CD4-positive, alpha-beta T cell treated with Interleukin-6 at 100 ng/mL for 8 hours (primary cell): ENCODE measurements at regions not wholly inside any gene's neighbourhood (a gene's known extent, or its start where the extent isn't known, plus 50 kb on each side); places are given as distances from the start of the nearest gene placed in this dataset.
"Not testable (repeated sequence)": the region's sequence is repeated elsewhere in the genome, so short reads cannot be mapped to it uniquely, and the experiment has no call there.

Experiments used
- DNase-seq: peaks from one replicate; pipeline ENCODE4 v3.0.0-alpha.2; 2020; ENCODE audit warnings: mixed read lengths, low spot score

DNA sequence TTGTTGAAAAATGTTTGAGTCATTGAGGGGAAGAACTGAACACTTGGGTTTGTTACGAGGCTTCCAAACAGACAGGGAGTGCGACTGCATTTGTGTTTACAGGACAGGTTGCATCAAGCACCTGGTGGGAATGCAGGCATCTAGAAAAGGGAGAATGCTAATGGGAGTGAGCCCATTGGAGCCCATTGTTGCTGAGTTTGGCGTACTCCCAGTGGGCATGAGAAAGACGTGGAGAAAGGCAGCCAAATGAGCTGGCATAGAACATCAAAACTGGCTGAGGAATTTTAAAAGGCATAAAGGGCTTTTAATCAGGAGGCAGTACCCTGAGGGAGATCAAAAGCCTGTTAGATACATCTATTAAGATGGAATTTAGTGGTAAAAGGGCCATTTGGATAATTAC lies 171.6 kb upstream of the NPSR1 start:
- no peak for DNase-seq

DNA sequence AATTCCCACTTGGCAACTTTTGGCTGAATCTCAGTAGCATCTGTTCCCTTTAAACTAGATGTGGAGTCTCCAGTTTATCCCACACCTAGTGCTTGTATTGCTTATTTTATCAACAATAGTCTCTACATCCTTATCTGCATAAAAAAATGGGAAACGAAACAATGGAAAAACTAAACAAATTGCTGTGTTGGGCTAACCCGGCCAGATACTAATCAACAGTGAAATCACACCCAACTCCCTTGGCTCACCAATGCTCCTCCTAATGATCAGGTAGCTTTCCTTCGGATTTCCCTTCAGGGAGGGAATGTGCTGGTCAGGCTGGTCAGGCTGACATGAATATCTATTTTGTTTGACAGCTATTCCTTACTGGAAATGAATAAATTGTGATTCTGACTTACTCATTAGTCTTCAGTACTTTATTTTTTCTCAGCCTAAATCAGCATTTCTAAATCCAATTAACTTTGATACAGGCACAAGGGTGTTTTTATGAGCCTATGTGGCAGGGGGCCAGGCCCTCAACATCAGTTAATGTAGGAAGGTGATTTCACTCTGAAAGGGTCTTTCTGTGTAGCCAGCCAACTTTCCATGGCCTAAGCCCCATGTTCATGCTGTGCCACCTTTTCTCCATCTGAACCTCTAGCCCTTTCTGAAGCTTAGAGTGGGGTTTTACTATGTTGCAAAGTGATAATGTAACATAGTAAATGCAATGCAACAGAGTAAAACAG lies 170.5 kb upstream of the NPSR1 start:
- no peak for DNase-seq

DNA sequence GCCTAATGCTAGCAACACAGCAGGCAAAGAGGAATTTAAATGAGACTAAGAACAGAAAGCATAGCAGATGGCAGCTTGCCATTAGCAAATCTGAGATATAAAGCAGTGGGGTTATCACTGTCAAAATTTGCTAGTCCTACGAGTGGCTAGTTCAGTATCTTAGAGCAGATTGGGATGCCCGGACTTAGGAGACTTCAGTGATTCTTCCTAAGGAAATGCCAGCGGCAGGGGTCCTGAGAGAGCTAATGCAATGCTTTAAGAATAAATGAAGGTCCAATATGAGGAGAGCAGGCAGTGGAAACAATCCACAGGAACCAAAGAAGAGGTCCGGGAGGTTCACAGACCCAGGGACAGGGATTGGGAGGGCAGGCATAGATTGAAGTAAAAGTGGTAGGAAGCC lies 169.3 kb upstream of the NPSR1 start:
- no peak for DNase-seq

DNA sequence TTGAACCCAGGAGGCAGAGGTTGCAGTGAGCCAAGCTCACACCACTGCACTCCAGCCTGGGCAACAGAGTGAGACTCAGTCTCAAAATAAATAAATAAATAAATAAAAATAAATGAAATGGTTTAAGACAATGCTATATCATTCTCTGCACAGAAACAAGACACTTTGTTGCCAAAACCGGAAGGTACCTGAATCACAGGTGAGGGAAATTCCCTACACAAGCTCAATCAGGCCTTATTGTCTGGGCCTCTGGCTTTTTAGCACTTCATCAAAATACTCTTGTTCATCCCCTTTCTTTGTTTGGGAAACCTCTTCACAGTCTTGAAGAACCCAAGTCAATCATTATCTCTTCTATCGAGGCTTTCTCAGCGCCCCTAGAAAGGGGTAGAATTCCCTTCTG lies 166.1 kb upstream of the NPSR1 start:
- DNase-seq: no peak

DNA sequence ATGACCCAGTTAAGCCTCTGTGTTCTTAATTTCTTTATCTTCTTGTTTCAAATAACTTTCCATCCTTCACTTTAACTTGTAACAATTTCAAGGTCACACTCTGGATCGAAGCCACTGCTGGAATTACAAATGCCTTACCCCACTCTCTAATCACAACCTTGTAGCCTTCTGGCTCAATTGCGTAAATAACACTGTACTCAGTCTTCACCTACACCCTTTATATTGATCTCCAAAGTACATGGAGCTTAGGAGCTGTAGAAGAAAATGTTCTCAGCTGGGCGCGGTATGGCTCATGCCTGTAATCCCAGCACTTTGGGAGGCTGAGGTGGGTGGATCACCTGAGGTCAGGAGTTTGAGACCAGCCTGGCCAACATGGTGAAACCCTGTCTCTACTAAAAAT lies 164.3 kb upstream of the NPSR1 start:
- no peak for DNase-seq

DNA sequence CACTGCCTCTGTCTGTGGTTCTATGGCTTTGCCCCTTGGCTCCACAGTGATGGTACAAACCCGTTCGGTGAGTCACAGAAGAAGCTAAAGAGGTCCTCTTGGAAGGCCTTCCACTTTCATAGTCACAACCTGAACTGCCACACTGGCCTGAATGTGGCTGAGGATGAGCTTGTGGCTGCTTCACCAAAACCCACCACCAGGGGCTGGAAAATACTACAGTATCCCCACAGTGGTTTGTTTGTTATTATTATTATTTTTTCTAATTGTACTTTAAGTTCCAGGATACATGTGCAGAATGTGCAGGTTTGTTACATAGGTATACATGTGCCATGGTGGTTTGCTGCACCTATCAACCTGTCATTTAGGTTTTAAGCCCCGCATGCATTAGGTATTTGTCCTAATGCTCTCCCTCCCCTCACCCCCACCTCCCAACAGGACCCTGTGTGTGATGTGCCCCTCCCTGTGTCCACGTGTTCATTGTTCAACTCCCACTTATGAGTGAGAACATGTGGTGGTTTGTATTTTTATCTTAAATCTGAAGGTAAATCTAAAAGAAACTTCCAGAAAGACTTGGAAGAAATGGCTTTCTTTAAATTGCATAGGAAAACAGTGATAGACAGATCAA lies 160.8 kb upstream of the NPSR1 start:
- no peak for DNase-seq

DNA sequence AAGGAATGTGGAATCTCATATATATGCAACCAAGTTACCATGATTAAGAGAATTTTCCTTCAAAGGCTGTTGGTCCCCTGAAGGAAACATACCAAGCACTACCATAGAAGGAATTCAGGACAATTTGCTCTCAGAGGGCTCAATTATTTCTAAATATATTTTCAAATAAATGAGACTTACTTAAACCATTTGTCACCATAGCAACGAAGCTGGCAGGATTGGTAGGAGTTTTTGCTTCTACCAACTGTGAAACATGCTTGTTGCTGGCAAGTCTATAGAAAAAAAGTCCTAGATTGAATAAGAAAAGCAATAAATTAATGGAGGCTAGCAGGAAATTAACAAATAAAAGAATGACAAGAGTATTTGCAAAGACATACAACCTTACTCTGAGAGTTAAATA lies 156.9 kb upstream of the NPSR1 start:
- no peak for DNase-seq

DNA sequence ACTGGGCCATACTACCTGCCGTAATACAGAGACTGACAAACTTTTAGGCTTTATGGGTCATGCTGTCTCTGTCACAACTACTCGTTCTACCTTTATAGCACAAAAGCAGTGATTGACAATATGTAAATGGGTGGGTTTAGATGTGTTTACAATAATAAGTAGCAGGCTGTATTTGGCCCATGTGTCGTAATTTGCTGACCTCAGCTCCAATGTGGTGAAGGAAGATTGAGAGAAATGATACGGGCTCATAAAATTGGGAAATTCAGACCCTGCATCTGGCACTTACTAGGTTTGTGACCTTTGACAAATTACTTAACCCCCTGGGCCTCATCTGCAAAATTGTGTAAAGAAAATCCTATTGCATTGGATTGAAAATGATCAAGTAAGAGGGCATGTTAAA lies 150.8 kb upstream of the NPSR1 start:
- DNase-seq: no peak

DNA sequence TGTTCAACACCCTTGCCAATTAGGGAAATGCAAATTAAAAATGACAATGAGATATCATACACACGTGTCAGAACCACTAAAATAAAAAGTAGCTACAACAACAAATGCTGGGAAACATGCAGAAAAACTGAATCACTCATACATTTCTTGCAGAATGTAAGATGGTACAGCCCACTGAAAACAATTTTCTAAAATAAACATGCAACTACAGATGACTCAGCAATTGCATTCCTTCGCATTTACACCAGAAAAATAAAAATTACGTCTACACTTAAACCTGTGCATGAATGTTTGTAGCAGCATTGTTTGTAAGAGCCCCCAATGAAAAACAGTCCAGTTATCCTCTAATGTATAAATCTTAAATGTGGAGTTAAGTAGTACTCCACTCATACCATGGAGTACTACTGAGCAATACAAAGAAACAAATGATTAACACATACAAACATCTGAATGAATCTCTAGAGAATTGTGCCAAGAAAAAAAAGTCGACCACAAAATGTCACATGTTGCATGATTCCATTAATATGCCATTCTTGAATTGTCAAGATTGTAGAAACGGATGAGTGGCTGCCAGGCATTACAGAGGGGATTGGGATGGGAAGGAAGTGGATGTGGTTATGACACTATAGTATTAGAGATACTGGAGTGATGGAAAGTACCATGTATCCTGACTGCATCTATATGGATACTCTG lies 134.6 kb upstream of the NPSR1 start:
- DNase-seq: no peak

DNA sequence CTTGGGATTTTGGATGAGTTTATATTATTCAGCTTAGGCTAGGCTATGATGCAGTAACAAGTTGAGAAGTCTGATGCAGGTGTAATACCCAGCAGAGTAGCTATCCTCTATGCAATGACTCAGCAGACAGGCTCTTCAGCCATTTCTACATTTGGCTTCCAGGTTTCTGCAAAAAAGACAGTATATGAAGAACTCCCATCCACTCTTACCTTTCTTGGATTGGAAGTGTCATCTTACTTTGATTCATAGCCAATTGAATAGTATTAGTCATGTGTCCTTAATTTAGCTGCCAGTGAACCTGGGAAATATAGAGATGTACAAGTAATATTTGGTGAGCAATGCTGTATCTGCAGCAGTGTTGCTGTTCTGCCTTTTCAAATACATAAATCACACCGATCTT lies 127.8 kb upstream of the NPSR1 start:
- no peak for DNase-seq

DNA sequence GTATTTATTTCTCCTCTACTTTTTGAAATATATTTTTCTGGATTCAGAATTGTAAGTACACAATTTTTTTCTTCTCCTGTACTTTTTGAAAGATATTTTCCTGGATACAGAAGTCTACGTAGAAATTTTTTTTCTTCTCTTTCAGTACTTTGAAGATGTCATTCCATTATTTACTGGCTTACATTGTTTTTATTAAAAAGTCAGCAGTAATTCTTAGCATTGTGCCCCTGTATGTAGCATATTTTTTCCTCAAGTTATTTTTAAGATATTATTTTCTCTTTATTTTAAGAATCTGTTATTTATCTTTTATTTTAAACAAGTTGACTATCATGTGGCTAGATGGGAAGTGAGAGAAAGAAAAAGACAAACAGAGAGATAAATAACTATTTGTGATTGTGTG lies 119.0 kb upstream of the NPSR1 start:
- DNase-seq: no peak

DNA sequence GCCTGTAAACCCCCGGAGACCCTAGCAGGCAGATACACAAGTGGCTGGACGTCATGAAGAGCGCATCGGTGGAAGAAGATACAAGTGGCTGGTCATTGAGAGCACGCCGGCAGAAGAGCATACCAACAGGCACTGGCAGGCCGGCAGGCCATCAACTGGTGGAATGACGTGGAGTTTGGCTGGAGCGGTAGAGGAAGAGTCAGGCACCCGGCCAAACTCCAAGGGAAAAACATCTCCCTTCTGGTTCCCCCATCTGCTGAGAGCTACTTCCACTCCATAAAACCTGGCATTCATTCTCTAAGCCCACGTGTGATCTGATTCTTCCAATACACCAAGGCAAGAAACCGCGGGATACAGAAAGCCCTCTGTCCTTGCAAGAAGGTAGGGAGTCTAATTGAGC lies 113.4 kb upstream of the NPSR1 start:
- no peak for DNase-seq

DNA sequence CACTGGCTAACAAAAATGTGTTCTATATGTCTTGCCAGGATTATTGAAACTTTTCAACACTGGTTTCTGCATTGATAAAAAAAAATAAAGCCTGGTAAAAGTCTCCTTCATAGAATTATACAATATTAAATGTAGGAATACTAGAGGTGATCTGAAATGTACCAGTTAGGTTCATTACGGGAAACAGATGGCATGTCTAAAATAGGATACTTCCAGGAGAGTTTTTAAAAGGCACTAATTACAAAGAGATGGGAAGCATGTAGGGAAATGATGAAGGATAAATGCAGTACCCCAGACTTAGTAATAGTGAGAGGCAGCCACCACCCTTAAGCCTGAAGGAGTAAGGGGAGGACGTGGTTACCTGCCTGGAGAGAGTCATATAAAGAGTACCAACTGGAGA lies 107.0 kb upstream of the NPSR1 start:
- no peak for DNase-seq

DNA sequence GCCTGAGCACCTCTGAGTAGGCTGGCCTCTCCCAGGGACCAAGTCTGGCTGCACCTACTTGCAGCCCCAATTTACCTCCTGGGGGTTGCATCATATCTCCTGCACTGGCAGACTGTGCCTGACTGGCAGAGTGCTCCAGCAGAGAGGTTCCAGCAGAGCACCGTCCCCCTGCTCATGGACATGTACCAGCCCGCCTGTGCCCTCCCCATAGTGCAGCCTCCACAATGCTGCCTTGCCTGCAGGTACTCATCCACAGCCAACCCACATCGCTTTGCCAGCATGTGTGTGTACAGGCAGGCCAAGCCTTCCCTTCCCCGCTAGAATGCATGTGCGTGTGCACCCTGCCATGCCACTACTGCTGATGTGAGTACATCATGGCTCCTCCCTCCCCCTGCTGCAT lies 105.5 kb upstream of the NPSR1 start:
- no peak for DNase-seq

DNA sequence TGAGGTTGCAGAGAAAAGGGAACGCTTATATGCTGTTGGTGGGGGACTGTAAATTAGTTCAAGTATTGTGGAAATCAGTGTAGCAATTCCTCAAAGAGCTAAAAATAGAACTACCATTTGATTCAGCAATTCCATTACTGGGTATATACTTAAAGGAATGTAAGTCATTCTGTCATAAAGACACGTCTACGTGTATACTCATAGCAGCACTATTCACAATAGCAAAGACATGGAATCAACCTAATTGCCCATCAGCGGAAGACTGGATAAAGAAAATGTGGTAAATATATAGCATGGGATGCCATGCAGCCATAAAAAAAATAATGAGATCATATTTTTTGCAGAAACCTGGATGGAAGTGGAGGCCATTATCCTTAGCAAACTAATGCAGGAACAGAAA lies 100.0 kb upstream of the NPSR1 start:
- no peak for DNase-seq

DNA sequence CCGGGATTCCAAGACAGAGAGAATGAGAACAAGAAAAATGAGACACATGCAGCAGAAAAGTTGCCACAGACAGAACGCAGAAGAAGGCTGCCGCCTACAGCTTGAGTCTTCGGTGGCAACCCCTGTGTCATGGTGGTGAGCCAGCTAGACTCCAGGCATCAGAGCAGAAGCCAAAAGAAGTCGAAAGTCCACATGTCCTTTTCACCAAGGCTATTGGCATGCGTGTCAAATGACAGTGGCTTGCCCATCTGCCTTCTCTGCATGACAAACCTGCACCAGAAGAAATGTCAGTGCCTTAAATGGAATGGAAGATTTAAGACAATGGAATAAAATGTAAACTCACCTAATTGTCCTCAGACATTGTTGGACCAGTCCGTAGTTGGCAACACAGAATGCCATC lies 93.9 kb upstream of the NPSR1 start:
- DNase-seq: no peak

DNA sequence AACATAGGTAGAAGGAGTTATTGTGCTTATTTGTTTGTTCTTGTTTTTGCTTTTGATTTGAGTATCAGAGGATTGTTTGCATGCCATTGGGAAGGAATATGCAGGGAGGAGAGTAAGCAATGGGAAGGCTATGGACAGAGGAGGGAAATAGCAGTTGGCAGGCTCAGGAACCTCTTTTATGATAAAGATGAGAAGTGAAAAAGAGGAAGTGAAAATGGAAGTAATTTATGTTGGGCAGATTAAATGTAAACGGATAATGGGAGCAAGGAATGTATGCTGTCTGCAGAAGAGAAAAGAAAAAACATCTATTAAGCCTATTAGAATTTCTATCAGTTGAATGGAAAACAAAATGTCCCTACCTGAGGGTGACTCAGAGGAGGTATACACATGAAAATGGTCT lies 90.1 kb upstream of the NPSR1 start:
- no peak for DNase-seq

DNA sequence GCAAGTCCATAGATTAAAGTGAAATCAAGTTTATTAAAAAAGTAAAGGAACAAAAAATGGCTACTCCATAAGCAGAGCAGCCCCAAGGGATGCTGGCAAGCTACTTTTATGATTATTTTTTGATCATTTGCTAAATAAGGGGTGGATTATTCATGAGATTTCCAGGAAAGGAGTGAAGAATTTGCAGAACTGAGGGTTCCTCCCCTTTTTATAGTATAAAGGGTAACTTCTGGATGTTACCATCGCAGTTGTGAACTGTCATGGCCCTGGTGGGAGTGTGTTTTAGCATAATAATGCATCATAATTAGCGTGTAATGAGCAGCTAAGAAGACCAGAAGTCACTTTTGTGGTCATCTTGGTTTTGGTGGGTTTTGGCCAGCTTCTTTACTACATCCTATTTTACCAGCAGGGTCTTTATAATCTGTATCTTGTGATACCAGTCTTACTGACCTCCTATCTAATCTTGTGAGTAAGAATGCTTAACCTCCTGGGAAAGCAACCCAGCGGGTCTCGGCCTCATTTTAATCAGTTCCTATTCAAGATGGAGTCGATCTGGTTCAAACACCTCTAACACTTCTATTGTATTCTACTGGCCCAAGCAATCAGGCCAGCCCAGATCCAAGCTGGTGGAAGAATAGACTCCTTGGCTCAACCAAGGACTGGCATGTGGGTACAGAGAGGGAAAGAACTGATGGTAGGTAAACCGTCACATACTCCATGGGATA lies 87.9 kb upstream of the NPSR1 start:
- DNase-seq: no peak

DNA sequence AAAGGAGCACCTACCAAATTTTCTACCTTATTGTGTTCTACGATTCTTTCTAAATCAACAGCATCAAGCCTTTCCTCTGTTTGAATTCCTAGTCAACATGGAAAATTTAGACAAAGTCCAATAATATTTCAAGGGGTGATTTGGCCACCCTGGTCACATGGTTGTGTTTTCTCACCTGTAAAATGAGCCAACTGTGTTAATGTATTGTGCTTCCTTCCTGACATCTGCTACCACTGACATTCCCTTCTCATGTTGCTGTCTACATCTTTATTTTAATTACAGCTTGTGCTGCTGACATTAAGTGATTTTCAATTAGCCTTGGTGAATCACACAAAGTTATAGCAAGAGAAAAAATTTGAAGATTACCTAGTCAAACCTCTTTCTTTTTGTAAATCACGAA lies 83.0 kb upstream of the NPSR1 start:
- DNase-seq: no peak

DNA sequence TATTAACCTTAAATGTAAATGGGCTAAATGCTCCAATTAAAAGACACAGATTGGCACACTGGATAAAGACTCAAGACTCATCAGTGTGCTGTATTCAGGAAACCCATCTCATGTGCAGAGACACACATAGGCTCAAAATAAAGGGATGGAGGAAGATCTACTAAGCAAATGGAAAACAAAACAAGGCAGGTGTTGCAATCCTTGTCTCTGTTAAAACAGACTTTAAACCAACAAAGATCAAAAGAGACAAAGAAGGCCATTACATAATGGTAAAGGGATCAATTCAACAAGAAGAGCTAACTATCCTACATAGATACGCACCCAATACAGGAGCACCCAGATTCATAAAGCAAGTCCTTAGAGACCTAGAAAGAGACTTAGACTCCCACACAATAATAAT lies 80.1 kb upstream of the NPSR1 start:
- not testable (repeated sequence) for DNase-seq

DNA sequence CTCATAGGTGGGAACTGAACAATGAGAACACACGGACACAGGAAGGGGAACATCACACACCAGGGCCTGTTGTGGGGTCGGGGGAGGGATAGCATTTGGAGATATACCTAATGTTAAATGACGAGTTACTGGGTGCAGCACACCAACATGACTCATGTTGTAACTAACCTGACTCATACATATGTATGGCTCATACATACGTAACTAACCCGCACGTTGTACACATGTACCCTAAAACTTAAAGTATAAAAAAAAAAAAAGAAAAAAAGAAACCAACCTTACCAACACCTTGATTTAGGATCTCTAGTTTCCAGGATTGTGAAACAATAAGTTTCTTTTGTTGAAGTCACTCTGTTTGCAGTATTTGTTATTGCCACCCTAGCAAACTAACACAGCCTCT lies 76.3 kb upstream of the NPSR1 start:
- DNase-seq: not testable (repeated sequence)

DNA sequence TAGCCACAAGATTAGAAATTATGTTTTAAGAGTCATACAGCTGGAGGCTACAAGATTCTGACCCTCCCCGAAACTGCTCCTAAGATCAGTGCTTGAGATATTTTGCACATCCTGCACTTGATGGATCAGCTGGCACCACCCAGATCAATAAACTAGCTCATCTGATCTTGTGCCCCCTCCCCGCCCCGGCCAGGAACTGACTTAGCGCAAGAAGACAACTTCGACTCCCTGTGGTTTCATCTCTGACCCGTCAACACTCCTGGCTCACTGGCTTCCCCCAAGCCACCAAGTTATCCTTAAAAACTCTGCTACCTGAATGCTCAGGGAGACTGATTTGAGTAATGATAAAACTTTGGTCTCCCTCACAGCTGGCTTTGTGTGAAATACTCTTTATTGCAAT lies 73.5 kb upstream of the NPSR1 start:
- DNase-seq: no peak

DNA sequence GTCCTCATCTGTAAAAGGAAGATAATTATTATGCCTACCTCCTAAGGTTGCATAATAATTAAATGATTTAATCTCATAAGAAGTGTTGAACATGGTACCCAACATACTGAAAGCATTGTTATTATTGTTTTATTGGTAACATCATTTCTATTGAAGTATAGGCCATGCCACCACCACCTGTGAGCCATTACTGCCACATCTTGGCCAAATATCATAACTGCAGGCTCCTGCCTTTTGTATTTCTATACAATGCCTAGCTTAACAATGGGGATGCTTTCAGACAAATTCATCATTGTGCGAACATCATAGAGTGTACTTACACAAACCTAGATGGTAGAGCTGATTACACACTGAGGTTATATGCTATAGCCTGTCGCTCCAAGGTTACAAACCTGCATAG lies 61.1 kb upstream of the NPSR1 start:
- DNase-seq: no peak
